HG03139 (cell line): ENCODE measurements at regions not wholly inside any gene's neighbourhood (a gene's known extent, or its start where the extent isn't known, plus 50 kb on each side); places are given as distances from the start of the nearest gene placed in this dataset.

ENCODE experiments used
- ATAC-seq: cut with Tn5 transposase; IDR thresholded peaks from one replicate; pipeline ENCODE4 v1.9.1; 2021; ENCODE audit not compliant: unreplicated experiment

DNA sequence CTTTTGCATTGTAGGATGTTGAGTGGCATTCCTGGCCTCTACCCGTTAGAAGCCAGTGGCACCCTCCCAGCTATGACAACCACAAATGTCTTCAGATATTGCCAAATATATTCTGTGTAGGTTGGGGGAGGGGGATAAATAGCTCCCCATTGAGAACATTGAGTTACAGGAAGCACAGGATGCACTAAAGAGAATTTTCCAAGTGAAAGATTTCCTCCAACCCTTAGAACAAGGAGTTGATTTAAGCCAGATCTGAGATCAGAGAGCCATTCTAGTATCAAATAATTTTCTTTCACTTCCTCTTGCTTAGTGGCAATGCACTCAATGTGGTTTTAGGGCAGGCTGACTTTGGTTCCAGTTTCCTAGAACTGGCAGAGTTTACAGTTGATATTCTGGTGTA, 436.6 kb downstream of the C4orf33 start:
- peak; percentile 88 for ATAC-seq

DNA sequence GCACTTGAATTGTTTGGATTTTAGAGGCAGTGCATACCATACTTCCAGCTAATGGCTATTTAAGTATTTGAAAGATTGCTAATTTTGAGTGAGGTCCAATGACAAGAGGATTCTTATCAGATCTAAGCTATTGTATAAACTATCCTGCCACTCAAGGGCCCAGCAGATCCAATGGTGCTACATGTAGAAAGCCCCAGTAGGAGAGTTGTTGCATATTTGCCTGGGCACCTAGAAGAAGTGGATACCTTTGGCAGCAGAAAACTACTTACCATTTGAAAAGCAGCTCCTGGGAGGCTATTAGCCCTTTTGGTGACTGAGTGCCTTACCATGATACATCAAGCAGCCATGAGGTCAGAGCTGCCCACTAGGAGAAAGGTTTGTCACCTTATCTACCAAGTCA, 447.3 kb downstream of the C4orf33 start:
- ATAC-seq, result no peak

DNA sequence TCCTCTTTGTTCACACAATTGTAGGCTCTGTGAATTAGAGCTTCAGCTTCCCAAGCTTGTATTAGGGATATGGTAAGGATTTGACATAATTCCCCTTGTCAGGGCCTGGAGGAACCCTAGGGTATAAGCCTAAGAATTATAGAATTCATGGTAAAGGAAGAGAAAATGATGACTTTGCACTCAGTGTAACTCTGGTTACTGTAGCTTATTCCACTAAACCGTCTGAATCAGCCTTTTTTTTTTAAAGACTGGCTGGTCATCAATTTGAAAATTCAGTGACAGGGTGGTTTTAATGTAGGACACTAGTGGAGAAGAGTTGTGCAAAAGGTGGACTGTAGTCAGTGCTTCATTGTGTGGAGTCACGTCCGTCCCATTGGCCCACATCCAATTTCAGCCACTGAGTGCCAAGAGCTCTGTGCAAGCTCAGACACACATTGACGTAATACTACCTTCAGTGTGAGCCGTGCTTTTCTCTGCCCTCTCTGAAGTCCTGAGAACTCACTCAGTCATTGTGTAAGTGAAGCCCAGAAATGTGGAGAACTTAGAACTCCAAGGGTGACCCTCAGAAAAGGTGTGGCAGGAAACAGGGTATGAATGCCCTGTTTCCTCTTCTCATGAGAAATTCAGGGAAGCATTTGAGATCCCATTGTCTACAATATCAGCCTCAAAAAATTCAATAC, 449.8 kb downstream of the C4orf33 start:
- no peak for ATAC-seq

DNA sequence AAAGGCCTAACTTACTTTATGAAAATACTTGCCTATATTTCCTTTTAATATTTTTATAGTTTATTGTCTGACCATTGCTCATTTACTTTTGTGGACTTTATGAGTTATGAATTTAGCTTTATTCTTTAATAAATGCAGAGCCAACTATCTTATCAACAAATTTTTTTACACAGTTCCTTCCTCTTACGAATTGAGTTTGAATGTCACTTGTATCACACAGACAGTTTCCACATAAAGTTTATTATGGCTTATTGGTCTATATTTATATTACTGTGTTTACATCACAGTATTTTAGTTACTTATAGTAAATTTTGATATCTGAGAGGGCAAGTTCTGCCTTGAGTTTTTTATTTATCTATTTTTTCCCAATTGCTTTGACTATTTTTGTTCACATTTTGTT, 450.6 kb downstream of the C4orf33 start:
- ATAC-seq, result no peak

DNA sequence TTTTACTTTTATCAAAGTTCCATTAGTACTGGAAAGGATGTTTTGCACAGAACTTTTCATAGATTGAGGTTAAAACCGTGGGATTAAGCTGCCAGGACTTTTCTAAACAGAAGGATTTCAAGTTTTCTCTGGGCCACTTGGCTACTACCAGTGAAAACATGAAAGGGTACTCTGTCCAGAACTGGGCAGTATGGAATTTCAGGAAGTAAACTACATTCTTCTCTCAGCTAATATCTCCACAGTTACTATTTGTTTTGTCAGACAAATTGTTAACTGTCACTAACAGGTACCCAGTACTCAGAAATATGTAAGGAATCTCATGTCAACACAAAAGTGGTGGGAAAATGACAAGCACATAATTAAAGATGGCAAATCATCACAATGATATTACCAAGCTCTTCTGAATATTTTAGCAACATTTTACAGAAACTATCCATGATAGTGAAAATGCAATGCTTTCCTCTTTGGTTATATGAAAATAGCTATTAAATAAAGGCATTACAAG, 454.4 kb downstream of the C4orf33 start:
- no peak for ATAC-seq

DNA sequence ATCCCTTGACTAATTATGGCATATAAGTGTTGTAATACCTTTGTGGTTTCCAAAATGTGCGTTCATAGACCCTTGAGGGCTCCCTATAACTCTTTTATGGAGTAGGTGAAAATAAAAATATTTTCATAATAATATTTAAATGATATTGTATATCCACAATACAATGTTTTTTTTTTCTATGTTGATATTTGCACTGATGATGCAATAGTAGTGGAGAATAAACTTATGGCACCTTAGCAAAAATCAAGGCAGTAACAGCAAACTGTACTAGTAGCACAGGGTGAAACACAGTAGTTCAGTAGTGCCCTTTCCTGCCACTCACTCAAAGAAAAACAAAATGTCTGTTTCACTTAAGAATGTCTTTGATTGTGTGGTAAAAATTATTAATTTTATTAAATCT, 465.3 kb downstream of the C4orf33 start:
- ATAC-seq, result no peak

DNA sequence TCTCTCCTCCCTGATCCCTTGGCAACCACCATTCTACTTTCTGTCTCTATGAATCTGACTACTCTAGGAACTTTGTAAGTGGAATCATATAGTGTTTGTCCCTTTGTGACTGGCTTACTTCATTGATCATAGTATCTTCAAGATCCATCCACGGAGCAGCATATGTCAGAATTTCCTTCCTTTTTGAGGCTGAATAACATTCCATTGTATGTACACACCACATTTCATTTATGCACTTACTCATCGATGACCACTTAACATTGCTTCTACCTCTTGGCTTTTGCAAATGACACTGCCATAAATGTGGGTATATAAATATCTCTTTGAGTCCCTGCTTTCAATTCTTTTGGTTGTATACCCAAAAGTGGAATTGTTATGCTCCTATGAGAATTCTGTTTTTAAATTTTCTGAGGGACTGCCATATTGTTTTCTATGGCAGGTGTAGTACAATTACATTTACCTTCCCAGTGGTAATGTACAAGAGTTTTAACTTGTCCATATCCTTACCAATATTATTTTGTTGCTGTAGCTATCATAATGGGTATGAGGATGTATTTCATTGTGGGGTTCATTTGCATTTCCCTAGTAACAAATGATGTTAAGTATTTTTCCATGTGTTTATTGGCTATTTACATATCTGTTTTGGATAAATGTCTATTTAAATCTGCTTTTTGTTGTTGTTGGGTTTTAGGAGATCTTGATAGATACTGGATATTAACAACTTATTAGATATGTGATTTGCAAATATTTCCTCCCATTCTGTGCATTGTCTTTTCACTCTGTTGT, 466.1 kb downstream of the C4orf33 start:
- ATAC-seq, result no peak

DNA sequence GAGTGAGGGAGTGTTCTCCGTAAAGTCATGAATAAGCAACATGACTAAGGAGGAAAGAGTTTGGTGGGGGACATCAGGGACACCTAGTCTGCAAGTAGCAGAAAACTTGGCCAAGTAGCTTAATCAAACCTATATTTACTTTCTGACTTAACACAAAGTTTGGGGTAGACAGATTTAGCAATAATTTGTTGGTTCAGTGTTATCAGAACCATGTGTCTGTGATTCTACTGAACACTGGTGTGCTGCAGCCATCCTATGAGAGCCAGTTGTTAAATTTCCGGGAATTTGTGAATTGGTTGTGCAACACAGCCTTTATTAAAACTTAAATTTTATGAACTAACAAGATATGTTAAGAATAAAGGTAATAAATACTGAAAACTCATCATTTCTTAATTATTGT, 469.3 kb downstream of the C4orf33 start:
- no peak for ATAC-seq

DNA sequence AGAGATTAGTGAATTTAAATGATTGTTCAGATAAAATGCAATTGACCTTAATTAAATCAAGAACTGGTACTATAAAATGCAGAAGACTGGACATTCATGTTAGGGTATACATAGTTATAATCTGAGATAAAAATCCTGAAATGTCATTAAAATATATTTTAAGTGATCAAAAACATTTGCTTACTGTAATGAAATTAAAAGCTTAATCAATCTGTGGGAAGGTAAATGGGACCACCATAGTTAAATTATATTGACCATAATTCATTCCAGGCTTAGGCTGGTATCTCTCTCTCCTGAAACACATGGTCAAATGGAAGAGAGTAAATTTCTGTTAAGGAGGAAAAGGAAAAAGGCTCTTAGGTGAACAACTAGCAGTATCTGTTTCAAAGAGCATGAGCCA, 474.4 kb downstream of the C4orf33 start:
- no peak for ATAC-seq

DNA sequence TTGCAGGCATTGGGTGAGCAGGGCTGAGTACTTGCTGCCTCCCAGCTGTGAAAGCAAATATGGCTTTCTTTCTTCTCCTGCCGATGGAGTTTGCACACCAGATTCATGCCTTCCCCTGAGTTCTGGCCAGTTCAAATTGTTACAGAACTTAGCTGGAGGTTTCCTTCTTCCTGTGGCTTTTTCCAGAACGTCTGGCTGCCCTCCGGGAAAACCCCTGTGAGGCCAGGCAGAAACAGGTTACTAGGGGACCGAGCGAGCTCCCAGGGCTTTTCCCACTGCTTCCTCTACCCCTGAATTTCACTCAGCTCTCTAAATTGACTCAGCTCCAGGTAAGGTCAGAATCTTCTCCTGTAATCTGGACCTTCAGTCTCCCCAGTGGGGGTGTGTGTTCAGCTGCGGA, 482.4 kb downstream of the C4orf33 start:
- ATAC-seq, result no peak

DNA sequence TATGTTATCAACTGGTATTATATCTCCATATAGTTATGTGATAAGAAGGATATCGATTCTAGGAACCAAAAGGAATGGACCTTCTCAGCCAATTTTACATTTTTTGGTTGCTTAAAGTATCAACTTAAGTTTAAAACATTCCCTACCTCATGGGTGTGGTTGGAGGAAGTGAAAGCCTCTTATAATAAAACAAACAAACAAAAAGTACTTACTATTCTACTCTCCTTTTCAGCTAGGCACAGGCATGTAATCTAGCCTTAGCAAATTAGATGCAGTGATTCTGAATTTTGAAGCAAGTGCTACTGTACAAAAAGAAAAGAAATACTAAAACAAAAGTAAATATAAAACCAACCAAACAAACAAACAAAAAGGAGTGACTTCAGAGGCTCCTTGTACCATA, 485.4 kb downstream of the C4orf33 start:
- ATAC-seq, result no peak

DNA sequence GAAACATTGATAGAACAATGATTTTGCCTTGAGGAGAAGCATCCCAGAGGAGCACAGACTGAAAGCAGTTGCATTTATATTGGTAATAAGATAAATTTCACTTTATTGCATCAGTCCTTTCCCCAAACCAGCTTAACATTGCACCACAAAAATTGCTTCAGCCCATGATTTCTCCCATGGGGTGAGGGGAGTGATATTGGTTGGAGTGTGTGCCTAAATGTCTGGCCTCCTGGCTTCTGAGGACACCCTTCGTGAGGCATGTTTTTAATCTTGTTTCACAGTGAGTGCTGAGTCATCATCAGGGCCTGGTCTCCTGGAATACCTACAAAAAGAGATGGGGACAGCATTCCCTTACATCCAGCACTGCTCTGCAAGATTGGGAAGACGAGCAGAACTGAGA, 487.9 kb downstream of the C4orf33 start:
- ATAC-seq, result no peak

DNA sequence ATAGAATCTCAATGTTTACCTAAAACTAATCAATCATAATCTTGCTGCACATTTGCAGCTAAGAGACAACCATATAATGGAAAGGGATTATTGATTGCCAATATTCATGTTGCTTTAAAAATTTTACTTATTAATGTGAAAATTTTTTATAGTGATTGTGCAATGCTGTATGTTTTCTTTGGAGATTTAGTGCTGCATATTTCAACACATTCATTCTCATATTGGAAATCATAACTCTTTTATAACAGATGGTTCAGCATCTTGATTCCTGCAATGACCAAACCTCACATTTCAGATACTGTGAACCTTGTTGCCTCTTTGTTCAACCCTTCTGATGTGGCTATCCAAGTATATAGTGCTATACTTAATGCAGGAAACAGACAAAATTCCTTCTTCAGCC, 502.6 kb downstream of the C4orf33 start:
- no peak for ATAC-seq

DNA sequence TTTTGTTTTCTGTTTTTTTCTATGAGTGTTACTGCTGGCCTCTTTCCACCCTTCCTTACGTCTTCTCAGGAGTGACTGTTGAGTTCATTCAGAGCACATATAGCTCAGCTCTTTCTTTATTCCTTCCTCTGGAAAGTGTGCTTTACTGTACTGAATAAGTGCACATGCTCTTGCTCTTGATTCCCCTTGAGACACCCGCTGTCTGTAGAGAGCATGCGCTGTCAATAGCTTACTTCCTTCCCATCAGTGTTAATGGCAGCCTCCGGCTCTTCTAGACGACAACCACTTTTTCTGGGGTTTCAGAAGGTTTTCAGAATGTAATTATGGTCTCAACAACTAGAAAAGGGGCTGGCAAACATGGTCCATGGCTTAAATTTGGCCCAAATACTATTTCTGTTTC, 504.9 kb downstream of the C4orf33 start:
- no peak for ATAC-seq

DNA sequence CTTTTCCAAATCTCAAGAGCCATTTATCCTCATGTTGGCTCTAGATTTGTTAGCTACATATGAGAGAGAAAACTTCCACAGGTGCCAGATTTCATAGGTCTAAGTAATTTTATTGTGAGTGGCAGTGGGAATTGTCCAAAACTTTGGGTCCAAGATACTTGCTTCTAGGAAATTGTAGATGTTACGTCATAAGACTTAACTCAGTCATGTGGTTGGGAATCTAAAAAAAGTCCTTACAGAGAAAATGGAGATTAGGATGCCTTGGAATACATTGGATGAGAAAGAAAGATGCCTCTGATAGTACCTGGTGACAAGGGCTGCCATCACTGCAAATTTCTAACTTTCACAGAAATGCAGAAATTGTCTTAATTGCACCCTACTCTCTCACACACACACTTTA, 506.5 kb downstream of the C4orf33 start:
- ATAC-seq, result no peak

DNA sequence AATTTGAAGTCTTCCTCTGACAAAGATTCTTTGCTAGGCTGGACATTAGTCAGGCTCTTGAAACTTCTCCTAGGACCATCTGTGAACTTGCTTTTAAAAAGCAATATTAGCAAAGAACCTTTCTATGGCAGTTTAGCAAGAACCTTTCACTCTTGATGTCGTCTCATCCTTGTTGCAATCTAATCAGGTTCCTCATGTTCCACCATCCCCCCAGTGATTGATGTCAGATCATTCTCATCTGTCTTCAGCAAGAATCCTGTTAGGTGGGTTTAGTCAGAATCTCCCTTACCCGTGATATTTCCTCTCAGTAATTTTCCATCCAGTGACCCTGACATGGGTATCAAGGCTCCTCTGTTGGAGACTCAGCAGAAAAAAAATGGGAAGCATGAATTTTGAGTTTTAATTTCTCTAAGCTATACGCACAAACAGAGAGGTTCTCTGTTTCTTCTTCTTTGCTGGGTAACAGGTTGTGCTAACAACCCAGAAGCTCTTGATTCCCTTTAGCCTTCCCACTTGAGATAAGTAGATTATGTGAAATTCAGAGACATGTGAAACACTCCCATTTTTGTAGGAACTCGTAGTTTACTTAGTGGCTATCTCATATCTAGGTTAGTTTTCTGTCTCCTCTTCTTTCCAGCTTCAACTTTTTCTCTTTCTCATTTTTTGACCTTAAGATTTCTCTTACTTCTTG, 507.4 kb downstream of the C4orf33 start:
- no peak for ATAC-seq

DNA sequence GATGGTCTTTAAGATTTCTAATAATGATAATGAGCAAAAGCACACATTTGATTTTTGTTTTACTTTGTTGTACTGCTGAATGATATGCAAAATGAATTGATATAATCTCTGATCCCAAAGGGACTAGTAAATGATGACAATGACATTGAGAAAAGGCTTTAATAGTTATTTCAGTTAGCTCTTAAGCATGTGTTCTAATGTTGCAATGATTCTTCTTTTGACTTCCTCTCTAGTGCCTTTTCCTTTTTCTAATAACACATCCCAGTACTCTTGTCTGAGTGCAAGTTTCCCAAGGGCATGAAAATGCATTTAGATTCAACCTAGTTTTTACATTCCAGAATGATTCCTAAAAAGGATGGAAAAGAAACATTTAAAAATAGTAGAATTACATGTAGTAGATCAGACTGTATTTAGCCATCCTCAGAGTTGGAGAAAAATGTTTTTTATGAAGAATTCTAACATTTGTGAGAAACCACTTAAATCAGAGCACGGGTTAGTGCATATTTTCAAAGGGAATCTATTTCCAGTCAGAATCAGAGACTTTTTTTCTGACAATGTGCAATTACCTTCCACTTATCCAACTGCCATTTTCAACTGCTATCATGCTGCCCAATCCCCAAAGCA, 508.8 kb downstream of the C4orf33 start:
- no peak for ATAC-seq

DNA sequence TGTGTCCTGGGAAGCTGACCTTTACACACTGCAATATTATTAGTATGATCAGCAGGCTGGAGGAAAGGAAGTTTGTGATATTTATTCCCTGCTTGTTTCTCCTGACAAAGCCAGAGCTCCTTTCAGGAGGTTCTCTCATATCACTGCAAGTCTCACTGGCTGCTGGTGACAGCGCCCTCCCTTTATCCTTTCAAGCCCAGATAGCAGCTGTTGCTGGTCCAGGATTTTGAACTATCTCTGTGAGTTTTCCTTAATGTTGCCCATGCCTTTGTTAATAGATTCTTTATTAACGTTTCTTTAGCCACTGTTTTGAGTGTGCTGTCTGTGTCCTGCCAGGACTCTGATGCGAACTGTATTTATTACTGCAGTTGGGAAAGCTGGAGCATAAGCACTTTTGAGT, 518.7 kb downstream of the C4orf33 start:
- ATAC-seq, result no peak

DNA sequence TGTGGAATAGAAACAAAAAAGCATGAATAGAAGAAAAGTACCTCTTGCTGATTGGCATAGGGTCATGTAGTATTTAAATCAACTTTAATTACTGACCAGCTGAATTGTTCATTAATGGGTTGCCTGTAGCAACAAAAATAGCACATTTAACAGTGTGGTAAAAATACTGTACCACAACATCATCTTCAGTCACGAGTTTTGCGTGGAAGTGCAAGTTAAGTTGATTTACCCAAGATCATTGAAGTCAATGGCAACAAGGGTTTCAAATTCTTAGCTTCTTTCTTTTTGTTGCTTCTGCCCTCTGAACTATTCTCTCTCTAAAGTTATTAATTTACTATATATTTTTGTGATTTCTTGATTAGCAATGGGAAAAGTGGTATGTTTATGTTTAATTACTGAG, 526.6 kb downstream of the C4orf33 start:
- ATAC-seq, result no peak

DNA sequence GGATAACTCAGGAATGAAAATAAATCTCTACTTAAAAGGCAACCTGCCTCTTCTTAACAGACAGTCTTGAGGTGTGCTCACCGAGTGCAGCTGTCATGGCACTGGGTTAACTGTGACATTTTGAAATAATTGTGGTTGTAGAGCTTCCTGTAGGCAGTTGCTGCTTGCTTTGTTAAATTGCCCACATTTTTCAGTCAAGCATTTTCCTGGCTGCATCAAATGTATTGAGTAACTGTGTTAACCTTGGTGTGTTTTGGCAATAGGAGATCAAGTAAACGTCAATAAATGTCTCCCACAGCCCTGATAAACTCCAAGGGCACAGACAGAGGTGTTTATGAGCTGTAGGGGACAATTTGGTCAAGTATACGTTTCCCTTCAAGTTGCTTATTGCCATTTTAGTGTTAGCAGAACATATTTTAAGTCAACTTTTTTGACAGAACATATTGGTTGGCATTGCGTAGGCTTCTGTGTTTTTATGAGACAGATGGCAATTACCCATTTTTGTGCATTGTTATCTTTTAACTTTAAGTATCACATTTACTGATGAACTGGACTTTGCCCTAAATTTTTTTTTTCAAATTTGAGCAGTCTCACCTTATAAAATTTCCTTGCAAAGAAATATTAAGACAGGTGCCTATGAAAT, 527.4 kb downstream of the C4orf33 start:
- ATAC-seq, result no peak

DNA sequence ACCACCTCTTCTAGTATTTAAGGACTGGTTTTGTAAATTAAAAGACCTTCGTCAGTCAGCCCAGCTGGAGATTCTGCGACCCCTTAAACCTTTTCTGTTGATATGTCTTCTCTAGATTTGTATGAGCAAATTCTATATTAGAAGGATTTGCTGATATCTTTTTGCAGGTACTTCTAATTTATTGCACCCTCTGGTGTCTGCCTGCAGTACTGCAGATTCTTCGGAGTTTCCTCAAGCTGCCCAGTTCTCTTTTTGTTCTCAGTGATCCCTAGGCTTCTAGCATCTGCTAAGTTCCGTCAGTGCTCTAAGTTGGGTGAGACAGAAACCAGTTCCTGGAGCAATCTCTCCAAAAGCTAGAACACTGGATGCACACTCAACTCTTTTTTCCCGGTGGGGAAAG, 545.2 kb downstream of the C4orf33 start:
- peak; percentile 76 for ATAC-seq
